HG02588 (cell line): ENCODE measurements at regions not wholly inside any gene's neighbourhood (a gene's known extent, or its start where the extent isn't known, plus 50 kb on each side); places are given as distances from the start of the nearest gene placed in this dataset.

Experiments
- ATAC-seq: cut with Tn5 transposase; IDR thresholded peaks from one replicate; pipeline ENCODE4 v1.9.1; 2021; ENCODE audit warnings: mild to moderate bottlenecking, moderate library complexity; ENCODE audit not compliant: unreplicated experiment

DNA sequence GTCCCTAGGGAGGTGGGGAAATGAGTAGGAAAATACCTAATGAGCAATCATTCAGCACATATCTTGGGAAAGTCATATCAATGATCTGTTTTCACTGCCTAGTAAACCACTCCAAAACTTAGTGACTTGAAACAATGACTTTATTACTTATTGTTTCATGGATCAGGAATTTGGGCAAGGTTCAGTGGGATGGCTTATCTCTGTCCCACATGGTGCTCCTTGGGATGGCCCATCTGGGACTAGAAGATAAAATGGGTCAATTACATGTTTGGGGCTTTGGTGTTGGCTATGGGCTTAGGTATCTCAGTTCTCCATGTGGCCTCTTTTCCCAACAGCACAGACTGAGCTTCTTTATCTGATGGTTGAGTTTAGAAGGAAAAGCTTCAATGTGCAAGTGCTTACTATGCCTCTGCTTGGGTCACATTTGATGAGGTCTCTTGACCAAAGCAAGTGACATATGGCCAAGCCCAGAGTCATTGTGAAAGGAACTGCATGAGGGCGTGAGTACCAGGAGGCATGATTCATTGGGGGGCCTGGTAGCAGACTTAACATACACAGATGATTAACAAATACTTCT is 218.1 kb upstream of the TNP1 start:
- ATAC-seq: no peak

DNA sequence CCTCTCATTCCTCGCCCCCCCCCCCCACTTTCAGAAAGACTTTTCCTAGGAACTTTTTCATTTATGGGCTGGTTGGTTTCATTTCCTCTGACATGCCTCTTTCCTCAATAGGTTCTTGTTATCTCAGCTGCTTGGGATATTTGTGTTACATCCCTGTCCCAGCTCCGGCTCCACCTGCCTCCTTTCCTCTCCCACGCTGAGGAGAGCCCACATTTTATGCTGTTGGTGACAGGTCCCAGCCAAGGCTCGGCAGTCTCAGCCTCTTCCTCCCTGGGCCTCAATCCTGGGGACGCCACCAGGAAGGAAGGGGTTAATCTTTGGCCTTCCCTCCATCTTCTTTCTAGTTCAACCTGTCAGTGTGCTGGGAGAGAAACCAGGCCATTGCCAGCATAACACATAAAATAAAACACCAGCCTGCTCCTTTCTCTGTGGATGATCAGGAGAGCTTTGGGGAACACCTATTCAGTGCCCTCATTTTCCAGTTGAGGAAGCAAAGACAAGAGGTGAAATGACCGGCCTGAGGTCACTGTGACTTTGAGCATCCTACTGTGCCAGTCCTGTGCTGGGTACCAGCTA is 216.9 kb upstream of the TNP1 start:
- no peak for ATAC-seq

DNA sequence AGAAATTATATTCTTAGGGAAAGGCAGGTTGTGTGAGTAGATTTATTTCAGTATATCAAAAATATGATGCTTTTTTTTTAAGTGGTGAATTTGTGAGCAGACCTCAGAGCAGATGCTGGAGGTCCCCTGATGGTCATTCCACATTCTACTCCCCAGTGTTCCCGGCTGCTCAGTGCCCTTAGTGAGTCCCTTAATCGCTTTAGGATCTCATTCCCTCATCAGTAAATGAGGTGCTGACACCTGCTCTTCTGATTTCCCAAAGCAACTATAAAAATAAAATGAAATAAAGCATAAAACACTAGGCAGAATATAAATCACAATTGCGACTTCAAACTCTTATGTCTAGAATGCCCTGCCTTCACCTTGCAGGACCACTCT is 216.2 kb upstream of the TNP1 start:
- ATAC-seq: no peak

DNA sequence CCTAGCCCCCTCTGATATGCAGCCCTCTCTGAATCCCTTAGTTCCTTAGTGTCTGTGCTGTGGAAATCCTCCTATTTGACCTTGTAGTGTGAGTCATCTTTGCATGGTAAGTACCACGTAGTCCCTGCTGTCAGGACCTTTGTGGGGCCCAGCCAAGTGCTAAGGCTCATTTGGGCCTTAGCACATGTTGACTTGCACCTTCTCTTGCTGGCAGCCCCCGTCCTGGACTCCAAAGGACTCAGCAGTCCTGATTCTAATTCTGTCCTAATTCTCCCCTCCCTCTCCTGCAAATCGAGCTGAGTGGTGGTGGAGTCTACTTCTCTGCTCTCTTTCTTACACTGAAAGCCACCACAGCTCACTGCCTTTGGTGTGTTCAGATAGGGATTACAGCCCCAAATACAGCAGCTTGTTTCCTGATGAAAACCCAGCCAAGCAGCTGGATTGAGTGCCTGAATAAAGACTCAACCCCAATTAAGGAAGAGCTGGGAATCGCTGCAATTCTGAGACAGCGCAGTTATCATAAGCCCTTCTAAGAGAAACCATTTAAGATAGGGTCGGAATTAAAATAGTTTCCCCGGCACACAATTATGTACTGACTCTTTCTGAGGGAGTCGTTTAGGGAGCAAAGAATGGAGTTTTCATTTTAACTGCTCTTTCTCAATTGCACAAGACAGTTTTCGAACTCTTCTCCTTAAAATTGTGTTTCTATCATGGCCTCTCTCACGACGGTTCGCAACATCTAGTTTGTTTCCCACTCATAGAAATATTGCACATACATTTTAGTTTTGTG is 215.6 kb upstream of the TNP1 start:
- no peak for ATAC-seq

DNA sequence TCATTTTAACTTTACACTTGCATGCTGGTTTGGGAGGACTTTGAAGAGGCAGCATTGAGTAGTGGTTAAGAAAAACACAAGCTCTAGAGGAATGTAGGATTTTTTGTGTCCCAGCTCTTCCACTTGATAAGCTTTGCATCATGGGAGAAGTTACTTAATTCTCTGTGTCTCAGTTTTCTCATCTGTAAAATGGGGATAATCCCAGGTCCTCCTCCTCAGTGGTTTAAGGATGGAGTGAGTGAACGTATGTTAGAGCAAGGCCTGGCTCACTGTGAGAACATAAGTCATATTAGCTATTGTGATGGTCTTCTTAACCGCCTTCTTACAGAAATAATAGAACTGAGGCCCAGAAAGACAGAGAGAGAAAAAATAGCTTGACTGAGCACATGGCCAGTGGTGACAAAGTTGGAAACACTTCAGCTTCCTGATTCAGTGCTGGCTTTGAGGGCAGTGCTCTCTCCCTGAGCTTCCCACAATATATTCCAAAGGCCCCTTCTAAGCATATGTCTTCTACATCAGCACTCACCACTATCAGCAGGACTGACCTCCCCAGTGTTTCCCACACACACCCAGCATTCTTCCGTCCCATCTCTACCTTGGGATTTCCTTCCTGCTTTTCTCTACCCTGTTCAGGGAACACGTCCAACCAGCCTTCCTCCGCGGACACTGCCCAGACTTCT is 214.9 kb upstream of the TNP1 start:
- no peak for ATAC-seq

DNA sequence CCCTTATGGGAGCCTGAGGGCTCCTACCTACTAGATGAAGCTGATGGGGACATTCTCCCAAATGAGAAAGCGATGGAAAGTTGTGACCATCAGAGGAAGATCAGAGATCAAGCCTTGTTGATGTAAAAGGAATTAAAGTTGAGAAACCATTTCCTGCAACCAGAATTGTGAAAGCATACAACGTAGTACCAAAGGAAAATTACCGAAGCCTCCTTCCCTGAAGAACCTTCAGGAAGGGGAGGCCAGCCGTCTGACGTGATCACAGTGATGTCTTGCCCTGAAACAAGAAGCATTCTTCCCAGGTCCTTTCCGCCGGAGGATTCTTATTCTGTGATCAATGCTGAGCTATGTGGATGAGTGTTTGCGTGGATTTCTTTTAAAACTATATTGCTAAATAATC is 211.6 kb upstream of the TNP1 start:
- no peak for ATAC-seq

DNA sequence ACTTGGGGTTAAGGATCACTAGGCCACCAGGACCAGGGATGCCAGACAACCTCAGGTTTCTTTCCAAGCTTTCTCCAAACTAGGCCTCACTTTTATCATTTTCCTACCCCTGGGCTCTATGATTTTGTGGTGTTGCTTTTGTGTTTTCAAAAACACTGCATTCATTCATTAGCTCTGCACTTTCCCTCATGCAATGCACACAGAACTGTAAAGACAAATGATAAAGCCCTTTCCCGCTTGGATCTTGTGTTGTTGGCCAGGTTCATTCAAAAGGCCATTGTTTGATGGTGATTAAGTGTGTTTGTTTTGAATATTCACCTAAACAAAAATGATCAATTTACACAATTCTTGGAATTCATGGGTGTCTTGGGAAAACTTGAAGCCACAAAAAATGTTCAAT is 210.7 kb upstream of the TNP1 start:
- ATAC-seq: no peak

DNA sequence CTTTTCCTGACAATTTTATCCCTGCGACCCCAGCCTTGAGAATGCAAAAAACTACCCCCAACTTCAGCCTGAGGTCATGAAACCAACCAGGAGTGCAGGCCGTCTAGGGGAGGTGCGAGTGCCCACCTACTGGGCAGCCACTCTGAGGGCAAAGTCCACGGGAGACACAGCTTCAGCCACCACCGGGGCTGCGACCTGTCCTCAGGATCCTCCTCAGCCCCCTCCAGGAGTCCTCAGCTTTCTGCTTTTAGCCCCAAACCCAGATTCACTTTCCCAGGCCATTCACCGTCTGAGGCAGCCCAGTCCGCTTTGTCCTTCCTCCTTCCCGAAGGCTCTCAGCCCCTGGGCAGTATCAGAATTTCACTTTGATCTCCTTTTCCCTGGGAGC is 210.2 kb upstream of the TNP1 start:
- no peak for ATAC-seq

DNA sequence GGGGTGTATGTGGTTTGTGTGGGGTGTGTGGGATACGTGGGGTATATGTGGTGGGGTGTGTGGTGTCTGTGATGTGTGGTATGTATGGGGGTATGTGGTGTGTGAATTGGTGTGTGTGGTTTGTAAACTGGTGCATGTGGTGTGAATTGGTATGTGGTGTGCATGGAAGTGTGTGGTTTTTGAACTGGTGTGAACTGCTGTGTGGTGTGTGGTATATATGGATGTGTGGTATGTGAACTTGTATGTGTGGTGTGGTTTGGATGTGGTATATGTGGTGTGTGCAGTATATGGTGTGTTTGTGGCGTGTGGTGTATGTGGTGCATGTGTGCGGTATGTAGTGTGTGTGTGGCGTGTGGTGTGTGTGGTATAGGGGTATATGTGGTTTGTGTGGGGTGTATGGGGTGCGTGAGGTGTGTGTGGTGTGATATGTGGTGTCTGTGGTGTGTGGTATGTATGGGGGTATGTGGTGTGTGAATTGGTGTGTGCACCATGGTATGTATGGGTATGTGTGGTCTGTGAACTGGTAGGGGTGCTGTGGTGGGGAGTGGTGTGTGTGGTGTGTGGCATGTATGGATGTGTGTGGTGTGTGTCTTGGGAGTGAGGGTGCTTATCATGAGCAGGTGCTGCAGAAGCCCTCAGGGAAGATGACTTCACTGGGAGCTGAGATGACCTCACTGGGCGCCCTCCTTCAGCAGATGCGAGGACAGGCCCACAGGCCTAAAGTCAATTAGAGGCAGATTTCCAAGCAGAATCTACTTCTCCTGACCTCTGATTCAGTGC is 209.6 kb upstream of the TNP1 start:
- ATAC-seq: no peak

DNA sequence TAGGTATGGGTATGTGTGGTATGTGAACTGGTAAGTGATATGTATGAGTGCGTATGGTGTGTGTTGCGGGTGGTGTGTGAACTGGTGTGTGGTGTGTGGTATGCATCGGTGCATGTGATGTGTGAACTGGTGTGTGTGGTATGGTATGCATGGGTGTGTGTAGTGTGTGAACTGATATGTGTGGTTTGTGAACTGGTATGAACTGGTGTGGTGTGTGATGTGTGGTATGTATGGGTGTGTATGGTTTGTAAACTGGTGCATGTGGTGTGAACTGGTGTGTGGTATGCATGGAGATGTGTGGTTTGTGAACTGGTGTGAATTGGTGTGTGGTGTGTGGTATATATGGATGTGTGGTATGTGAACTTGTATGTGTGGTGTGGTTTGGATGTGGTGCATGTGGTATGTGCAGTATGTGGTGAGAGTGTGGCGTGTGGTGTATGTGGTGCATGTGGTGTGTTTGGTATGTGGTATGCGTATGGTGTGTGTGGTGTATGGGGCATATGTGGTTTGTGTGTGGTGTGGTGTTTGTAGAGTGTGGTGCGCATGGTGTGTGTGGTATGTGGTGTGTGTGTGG is 208.9 kb upstream of the TNP1 start:
- ATAC-seq: no peak

DNA sequence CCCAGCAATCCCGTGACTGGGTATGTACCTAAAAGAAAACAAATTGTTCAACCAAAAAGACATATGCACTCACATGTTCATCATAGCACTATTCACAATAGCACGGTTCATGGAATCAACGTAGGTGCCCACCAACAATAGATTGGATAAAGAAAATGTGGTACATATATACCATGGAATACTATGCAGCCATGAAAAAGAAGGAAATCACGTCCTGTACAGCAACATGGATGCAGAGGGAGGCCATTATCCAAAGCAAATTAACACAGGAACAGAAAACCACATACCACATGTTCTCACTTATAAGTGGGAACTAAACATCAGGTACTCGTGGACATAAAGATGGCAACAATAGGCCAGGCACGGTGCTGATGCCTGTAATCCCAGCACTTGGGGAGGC is 207.9 kb upstream of the TNP1 start:
- ATAC-seq: no peak

DNA sequence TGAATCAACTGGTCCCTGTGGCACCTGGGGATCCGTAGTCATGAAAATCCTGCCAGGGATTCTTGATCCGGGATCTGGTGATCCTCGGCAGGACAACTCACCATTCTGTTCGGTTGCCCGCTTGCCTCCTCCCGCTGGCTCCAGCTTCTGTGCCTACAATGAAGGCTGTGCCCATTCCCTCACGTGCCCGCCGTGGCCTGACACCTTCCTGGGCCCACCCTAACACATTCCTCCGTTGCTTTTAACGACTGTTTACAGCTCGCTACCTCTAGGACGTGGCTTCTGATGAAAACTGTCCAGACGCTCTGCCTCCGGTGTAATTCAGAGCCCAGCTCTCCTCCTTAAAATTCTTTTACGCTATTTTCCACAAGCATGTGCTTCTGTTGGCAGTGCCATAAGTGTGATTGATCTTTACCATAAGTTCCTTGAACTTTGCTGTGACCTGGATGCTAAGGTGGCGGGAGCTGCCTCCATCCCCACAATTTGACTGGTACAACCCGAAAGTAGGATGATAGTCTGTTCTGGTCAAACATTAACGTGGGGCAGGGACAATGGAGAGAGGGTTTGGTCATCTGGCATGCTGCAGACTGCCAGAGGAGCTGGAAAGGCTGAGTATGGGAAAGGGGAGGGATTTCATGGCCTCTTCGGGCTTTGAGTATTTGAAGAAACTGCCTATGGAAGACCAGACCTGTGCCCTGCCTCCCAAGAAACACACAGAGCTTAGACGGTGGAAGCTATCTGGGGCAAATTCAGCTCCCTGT is 206.8 kb upstream of the TNP1 start:
- no peak for ATAC-seq

DNA sequence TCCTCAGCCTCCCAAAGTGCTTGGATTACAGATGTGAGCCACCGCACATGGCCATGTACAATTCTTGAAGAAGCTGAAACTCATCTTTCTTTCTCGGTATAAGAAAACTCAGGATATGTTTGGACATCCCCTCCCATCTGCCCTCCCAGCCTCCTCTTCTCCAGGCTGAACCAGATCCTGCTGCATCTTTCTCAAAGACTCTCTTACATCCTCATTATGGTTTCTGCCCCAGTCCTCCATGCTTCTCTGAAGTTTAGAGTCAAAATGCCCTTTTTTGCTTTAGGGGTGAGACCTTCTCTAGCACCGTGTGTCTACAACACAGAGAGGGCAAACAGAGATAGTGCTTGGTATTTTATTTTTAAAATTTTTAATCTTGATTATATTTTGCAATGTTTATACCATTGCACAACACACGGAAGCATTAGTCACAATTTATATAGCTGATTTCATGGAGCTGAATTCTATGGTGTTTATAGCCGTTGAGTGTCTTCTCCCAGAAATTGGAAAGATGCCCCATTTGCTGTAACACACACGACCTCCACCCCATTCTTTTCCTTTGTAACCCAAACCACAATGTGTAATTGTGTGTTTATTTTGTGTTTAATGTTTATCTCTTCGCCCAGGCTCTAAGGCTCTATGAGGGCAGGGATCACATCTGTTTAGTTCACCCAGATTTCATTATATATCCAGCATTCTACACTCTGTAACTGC is 206.0 kb upstream of the TNP1 start:
- ATAC-seq: no peak

DNA sequence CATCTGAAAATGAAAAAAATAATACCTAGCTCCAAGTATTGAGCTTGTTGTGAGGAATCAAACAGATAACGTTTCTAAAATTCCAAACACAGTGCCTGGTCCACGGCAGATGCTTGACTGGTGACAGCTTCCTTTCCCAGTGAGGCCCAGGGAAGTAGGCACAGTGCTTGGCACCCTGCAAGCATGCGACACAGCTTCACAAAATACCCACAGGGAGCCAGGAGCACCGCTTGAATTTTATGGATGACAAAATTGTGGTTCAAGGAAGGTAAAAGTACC is 205.1 kb upstream of the TNP1 start:
- ATAC-seq: no peak

DNA sequence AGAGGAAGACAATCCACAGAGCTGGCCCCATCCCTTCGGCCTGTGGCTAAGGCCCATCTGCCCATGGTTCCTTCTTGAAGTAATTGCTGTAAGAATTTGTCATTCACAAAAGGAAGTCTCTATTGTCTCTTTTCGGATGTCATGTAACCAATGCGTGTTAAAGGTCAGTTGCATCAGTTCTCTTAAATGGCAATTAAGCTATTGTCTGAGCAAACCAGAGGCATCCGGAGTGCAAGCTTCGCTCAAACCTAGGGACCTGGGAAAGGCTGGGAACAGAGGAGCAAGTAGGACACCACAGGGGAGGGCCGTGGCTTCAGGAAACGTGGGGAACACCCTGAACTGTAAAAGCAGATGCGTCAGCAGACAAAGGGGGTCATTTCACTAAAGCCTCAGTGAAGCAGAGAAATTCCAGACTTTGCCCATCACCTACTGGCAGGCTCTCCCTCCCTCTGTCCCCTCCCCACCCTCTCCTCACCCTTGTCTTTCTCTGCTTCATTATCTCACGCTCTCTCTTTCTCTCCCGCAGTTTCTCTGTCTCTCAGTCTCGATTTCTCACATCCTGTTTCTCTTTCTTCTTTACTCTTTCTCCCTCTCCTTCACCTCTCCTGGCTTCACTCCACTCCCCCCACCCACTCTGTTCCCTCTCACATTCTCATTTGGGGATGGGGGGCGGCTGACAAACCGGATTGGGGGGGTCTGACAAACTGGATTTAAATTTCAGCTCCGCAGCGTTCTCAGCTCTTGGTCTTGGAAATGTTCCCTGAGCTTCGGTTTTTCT is 204.6 kb upstream of the TNP1 start:
- ATAC-seq: no peak

DNA sequence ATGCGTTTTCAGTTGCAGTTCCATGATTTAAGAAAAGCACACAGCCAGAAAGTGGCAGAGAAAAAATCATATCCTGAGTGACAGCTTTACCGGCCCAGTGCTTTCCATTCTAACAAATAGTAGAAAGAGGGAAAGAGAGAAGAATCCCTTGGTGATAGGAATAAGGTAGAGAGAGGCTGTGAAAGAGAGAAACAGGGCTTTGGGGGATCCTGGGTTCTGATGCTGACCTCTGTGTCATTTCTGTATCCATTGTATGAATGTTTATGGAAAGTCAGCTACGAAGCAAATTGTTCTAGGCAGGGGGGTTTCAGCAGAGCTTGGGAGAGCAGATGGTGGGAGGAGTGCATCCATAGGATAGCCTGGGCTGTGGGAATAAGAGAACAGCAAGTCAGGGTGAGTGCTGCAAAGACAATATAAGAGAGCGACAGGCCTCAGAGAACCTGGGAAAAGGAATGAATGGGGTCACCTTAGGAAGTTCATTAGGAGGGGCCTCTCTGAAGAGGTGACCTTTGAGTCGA is 203.4 kb upstream of the TNP1 start:
- no peak for ATAC-seq

DNA sequence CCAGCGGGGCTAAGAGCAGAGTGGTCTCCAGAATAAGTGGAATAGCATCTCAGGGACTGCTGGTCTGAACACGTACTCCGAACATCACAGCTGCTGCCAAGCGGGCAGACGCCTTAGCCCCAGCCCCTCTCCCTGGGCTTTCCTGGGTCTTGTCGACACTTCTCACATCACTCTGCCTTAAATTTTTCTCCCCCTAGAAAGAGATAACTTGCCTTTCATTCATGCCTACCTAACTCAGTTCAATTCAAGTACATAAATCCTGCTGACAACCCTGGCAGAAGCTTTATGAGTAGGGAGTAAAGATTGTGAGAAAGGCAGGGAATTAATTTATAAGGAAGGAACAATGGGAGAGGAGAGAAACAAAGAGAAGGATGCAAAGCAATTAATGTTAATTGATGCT is 202.9 kb upstream of the TNP1 start:
- no peak for ATAC-seq

DNA sequence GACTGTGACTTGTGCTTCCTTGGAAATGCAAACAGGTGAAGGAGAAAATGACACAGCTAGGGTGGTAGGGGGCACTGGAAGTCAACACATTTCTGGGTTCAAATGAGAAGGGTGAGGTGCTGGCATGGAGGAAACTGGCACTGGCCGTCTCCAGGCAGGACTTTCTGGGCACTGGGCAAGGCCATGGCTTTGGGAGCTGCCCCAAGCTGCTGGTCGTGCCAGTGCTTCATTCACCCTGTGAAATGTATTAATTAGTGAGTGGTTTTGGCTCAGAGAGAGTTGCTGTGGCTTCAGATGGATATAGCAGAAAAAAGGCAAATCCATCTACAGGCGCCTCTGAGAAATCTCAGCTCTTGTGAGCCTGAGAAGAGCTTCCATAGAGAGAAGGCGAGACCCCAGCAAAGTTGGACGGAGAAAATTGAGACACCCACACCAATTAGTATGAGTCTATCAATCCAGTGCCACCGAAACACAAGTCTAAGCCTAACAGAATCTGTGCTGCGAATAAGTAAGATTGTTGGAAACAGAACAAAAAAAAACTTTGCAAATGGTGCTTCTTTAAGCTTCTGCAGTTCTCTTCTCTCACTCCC is 202.1 kb upstream of the TNP1 start:
- no peak for ATAC-seq
